Body of pancreas (tissue), 4 donors: ENCODE measurements at regions not wholly inside any gene's neighbourhood (a gene's known extent, or its start where the extent isn't known, plus 50 kb on each side); places are given as distances from the start of the nearest gene placed in this dataset.

Source experiments
- POLR2A ChIP-seq, 3 donors: fragments of 450-650 bp; IDR thresholded peaks; one replicate each; pipeline ENCODE4 v1.6.1; 2016; ENCODE audit warnings: antibody characterized with exemption in 3 of 3, mild to moderate bottlenecking in 2 of 3
- TF ChIP-seq, protein P1 (sequence below), 7 experiments: fragments of 450-650 bp in 4 of 7; fragments of 200-600 bp in 3 of 7; sonication (generic) in 3 of 7; IDR thresholded peaks; one replicate each; pipeline ENCODE4 v1.5.1; 2016 to 2019; ENCODE audit warnings: antibody characterized with exemption in 7 of 7

DNA sequence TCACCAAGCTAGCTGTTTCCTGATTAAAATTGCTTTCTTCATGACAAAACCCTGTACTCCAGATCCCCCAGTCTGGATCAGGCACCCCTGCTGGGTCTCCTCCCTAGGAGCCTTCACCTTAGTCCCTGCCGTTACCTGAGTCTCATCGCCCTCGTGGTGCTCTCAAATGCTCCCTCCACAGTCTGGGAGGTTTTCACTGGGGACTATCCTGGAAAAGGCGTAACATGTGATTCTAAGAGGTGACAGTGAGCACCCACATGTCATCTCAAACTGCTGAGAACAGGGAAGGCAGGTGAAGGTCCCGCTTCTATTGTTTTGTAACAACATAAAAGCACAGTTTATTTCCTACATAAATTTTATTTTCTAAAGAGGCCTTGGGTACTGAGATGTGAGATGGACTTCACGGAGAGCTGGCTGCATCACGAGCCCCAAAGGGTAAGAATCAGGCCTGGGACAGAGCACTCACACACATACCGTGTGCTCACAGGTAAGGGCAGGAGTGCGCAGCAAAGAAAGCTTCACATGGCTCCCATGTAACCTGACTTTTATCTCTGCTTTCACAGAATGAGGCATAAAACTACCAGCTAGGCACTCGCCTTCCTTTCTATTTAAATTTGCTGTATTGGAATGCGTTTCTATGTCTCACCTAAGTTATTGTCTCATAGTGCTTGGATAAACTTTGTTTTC, 531.5 kb downstream of the RNF144A start:
- no peak for TF ChIP-seq POLR2A (IDR thresholded peaks at IDR 0.05)
- TF ChIP-seq, protein P1, sequence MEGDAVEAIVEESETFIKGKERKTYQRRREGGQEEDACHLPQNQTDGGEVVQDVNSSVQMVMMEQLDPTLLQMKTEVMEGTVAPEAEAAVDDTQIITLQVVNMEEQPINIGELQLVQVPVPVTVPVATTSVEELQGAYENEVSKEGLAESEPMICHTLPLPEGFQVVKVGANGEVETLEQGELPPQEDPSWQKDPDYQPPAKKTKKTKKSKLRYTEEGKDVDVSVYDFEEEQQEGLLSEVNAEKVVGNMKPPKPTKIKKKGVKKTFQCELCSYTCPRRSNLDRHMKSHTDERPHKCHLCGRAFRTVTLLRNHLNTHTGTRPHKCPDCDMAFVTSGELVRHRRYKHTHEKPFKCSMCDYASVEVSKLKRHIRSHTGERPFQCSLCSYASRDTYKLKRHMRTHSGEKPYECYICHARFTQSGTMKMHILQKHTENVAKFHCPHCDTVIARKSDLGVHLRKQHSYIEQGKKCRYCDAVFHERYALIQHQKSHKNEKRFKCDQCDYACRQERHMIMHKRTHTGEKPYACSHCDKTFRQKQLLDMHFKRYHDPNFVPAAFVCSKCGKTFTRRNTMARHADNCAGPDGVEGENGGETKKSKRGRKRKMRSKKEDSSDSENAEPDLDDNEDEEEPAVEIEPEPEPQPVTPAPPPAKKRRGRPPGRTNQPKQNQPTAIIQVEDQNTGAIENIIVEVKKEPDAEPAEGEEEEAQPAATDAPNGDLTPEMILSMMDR (IDR thresholded peaks at IDR 0.05): no peak
